Liver (tissue), 8 donors: ENCODE measurements at regions not wholly inside any gene's neighbourhood (a gene's known extent, or its start where the extent isn't known, plus 50 kb on each side); places are given as distances from the start of the nearest gene placed in this dataset.

Experiments used
- DNase-seq: peaks from one replicate; pipeline ENCODE4 v3.0.0-alpha.2; 2017; ENCODE audit warnings: low spot score
- H3K27ac ChIP-seq, 2 donors: one replicate each; pipeline ENCODE4 v1.7.0; 2013; ENCODE audit warnings: inconsistent platforms in 2 of 2, low read length in 2 of 2, control low read depth in 1 of 2, low read depth in 1 of 2, mild to moderate bottlenecking in 1 of 2
- H3K27me3 ChIP-seq, 4 donors: one replicate each; pipeline versions ENCODE4 v1.6.1 to v1.7.0; 2013; ENCODE audit warnings: low read length in 3 of 4, inconsistent platforms in 1 of 4, mild to moderate bottlenecking in 1 of 4, moderate library complexity in 1 of 4; ENCODE audit not compliant: control insufficient read depth in 4 of 4, insufficient read depth in 4 of 4
- H3K36me3 ChIP-seq, 4 donors: one replicate each; pipeline versions ENCODE4 v1.6.1 to v1.7.0; 2013; ENCODE audit warnings: low read length in 3 of 4, mild to moderate bottlenecking in 3 of 4, low read depth in 1 of 4, moderate library complexity in 1 of 4; ENCODE audit not compliant: control insufficient read depth in 4 of 4, insufficient read depth in 3 of 4
- H3K4me1 ChIP-seq, 4 donors: one replicate each; pipeline versions ENCODE4 v1.6.1 to v1.7.0; 2013; ENCODE audit warnings: low read length in 3 of 4, mild to moderate bottlenecking in 3 of 4, moderate library complexity in 1 of 4; ENCODE audit not compliant: control insufficient read depth in 4 of 4, insufficient read depth in 4 of 4
- H3K4me3 ChIP-seq, 3 donors: one replicate each; pipeline versions ENCODE4 v1.6.1 to v1.7.0; 2013; ENCODE audit warnings: low read length in 3 of 3, control low read depth in 1 of 3, low read depth in 1 of 3, mild to moderate bottlenecking in 1 of 3
- H3K9ac ChIP-seq, 2 donors: one replicate each; pipeline ENCODE4 v1.7.0; 2013; ENCODE audit warnings: low read length in 2 of 2, mild to moderate bottlenecking in 2 of 2, moderate library complexity in 2 of 2, control low read depth in 1 of 2, low read depth in 1 of 2
- H3K9me3 ChIP-seq, 4 donors: one replicate each; pipeline versions ENCODE4 v1.6.1 to v1.7.0; 2013; ENCODE audit warnings: low read length in 3 of 4; ENCODE audit not compliant: control insufficient read depth in 4 of 4
- ATF3 ChIP-seq: IDR thresholded peaks from 2 replicates; pipeline ENCODE4 v1.6.1; 2016; ENCODE audit warnings: antibody characterized with exemption
- CTCF ChIP-seq: fragments of 150-350 bp; IDR thresholded peaks from 2 replicates; pipeline ENCODE4 v1.5.1; 2017; ENCODE audit warnings: improper control_type of control experiment, low read depth, low read length; ENCODE audit not compliant: missing input control
- EGR1 ChIP-seq, 2 donors: IDR thresholded peaks; 2 replicates each; pipeline ENCODE4 v1.6.1; 2016 to 2018; ENCODE audit warnings: antibody characterized with exemption in 2 of 2, low read depth in 2 of 2
- FOXA1 ChIP-seq: IDR thresholded peaks from 2 replicates; pipeline ENCODE4 v1.6.1; 2016; ENCODE audit warnings: antibody characterized with exemption
- FOXA2 ChIP-seq: IDR thresholded peaks from 2 replicates; pipeline ENCODE4 v1.6.1; 2016; ENCODE audit warnings: antibody characterized with exemption
- HNF4A ChIP-seq, 2 donors: conservative IDR thresholded peaks; 2 replicates each; pipeline ENCODE4 v1.6.1; 2016; ENCODE audit warnings: antibody characterized with exemption in 2 of 2, mild to moderate bottlenecking in 2 of 2
- MAX ChIP-seq: IDR thresholded peaks from 2 replicates; pipeline ENCODE4 v1.6.1; 2016; ENCODE audit warnings: antibody characterized with exemption
- RAD21 ChIP-seq, 2 donors: IDR thresholded peaks; 2 replicates each; pipeline ENCODE4 v1.6.1; 2016; ENCODE audit warnings: antibody characterized with exemption in 2 of 2, mild to moderate bottlenecking in 2 of 2
- RXRA ChIP-seq, 2 donors: IDR thresholded peaks; 2 replicates each; pipeline ENCODE4 v1.6.1; 2017 to 2018; ENCODE audit warnings: antibody characterized with exemption in 2 of 2, mild to moderate bottlenecking in 1 of 2
- SP1 ChIP-seq: IDR thresholded peaks from 2 replicates; pipeline ENCODE4 v1.6.1; 2018; ENCODE audit warnings: antibody characterized with exemption, mild to moderate bottlenecking
- TAF1 ChIP-seq: conservative IDR thresholded peaks from 2 replicates; pipeline ENCODE4 v1.6.1; 2016; ENCODE audit warnings: antibody characterized with exemption, mild to moderate bottlenecking
- ZBTB33 ChIP-seq: IDR thresholded peaks from 2 replicates; pipeline ENCODE4 v1.6.1; 2016; ENCODE audit warnings: antibody characterized with exemption
- WGBS: extraction: QIAGEN DNeasy Blood & Tissue Kit; methylation state at CpG from one replicate; pipeline ENCODE4 v1.1.7; 2013; 5-methylcytosine and 5-hydroxymethylcytosine counted together
- donor health status: healthy.
- donor health status: healthy.
- donor health status: healthy.
- donor health status: healthy.
- donor health status: healthy.

- Histone ChIP-seq H3K27me3 (peaks cover 0 to 11% (median 3%) of the 10 kb centered on the region in 4 donors), H3K9ac (no peak overlapping the region), H3K9me3 (peaks cover 2 to 11% (median 6%) of the 10 kb centered on the region in 4 donors), H3K36me3 (no peaks in the 10 kb centered on the region), H3K4me1 (no peaks in the 10 kb centered on the region), H3K4me3 (no peak overlapping the region), H3K27ac (no peak overlapping the region)
- no peak for DNase-seq
- no peak for TF ChIP-seq FOXA2
- TF ChIP-seq HNF4A (conservative IDR thresholded peaks at IDR 0.05) = no peak
- TF ChIP-seq RAD21 (IDR thresholded peaks at IDR 0.05) = no peak
- no peak for TF ChIP-seq RXRA (IDR thresholded peaks at IDR 0.05)
- no peak for TF ChIP-seq ZBTB33
- no peak for TF ChIP-seq SP1
- TF ChIP-seq EGR1 (IDR thresholded peaks at IDR 0.05; ENCODE audit: low read depth in 2 of 2) = no peak
- WGBS = 60% methylated on average over 13 of the region's 13 CpGs
Measured at GRCh38 chr10:130771491-130771946, 540.0 kb downstream of the TCERG1L start.

GRCh38 chr10:130772056-130772455 is 539.5 kb downstream of the TCERG1L start:
- H3K27me3 ChIP-seq = peaks cover 0 to 11% (median 3%) of the 10 kb centered on the region in 4 donors
- no peaks in the 10 kb centered on the region for H3K36me3 ChIP-seq
- TF ChIP-seq CTCF (no peak), FOXA1 (no peak), EGR1 (IDR thresholded peaks at IDR 0.05; ENCODE audit: low read depth in 2 of 2) (no peak), ZBTB33 (no peak), TAF1 (no peak), HNF4A (conservative IDR thresholded peaks at IDR 0.05) (no peak), ATF3 (no peak), RAD21 (IDR thresholded peaks at IDR 0.05) (no peak), SP1 (no peak), MAX (no peak), RXRA (IDR thresholded peaks at IDR 0.05) (no peak)
- no peak for DNase-seq
- no peak overlapping the region for H3K4me3 ChIP-seq
- H3K9ac ChIP-seq = no peak overlapping the region
- H3K4me1 ChIP-seq = no peaks in the 10 kb centered on the region
- H3K27ac ChIP-seq = no peak overlapping the region
- WGBS = 54% methylated on average over 5 of the region's 5 CpGs
- H3K9me3 ChIP-seq = peaks cover 2 to 9% (median 6%) of the 10 kb centered on the region in 4 donors
